LNCAP (cell line): ENCODE measurements at regions not wholly inside any gene's neighbourhood (a gene's known extent, or its start where the extent isn't known, plus 50 kb on each side); places are given as distances from the start of the nearest gene placed in this dataset.

Experiments
- TF ChIP-seq, protein P1 (sequence below): fragments of 450-650 bp; IDR thresholded peaks from 2 replicates; pipeline ENCODE4 v1.5.1; 2017; ENCODE audit warnings: mild to moderate bottlenecking

DNA sequence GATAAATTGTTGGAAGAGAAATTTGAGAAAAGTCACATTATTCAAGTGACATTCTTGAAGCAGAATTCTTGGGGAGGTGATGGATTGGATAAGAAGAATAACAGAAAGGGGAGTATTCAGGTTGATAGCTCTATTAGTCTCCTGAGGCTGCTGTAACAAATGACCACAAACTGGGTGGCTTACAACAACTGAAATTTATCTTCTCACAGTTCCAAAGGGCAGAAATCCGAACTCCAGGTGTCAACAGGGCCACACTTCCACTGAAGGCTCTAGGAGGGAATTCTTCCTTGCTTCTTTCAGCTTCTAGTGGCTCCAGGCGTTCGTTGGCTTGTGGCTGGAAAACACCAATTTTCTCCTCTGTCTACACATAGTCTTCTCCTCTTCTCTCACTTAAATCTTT lies 99.8 kb downstream of the TES start:
- TF ChIP-seq, protein P1, sequence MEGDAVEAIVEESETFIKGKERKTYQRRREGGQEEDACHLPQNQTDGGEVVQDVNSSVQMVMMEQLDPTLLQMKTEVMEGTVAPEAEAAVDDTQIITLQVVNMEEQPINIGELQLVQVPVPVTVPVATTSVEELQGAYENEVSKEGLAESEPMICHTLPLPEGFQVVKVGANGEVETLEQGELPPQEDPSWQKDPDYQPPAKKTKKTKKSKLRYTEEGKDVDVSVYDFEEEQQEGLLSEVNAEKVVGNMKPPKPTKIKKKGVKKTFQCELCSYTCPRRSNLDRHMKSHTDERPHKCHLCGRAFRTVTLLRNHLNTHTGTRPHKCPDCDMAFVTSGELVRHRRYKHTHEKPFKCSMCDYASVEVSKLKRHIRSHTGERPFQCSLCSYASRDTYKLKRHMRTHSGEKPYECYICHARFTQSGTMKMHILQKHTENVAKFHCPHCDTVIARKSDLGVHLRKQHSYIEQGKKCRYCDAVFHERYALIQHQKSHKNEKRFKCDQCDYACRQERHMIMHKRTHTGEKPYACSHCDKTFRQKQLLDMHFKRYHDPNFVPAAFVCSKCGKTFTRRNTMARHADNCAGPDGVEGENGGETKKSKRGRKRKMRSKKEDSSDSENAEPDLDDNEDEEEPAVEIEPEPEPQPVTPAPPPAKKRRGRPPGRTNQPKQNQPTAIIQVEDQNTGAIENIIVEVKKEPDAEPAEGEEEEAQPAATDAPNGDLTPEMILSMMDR, result no peak

DNA sequence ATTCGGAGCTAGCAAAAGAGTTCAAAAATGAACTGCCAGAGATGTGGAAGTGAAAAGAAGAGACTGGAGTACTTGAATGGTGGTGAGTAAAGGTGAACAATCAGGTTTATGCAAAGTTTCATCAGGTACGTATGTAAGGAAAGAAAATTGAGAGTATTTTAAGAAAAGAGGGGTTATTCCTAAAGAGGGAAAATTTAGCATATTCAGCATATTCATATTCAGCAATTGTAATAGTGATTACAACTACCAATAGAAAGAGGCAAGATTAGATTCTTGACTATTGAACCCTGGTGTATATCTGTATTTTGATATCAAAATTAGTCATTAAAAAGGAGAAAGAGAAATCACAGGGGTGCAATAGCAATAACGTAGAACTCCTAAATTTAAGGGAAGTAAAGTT lies 100.9 kb downstream of the TES start:
- TF ChIP-seq, protein P1, result no peak

DNA sequence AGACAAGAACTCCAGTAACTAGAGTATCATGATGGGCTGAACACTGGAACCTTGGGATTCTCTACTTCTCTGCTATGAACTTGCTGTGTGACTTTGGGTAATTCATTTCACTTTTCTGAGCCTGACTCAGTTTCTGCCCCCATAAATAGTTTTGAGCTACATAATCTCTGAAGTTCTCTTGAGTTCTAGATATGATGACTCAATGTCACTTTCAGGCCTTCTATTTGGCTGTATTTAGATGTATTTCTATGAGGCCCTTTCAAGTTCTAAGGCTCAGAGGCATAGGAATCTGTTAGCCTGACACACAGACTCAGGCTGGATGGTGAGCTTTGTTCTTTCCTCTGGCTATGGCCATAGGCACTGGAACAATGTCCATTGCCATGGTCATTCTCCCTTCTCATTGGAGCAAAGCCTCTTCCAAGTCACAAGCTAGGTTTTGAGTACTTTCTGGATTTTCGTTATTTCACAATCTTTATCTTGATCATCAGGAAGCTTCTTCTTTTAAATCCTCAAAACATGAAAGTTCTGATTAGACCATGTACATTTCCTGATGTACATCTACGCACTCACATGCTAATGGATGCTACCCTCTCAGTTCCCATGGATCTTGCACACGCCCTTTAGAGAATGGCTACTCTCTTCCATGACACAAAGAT lies 101.6 kb downstream of the TES start:
- TF ChIP-seq, protein P1, result no peak

DNA sequence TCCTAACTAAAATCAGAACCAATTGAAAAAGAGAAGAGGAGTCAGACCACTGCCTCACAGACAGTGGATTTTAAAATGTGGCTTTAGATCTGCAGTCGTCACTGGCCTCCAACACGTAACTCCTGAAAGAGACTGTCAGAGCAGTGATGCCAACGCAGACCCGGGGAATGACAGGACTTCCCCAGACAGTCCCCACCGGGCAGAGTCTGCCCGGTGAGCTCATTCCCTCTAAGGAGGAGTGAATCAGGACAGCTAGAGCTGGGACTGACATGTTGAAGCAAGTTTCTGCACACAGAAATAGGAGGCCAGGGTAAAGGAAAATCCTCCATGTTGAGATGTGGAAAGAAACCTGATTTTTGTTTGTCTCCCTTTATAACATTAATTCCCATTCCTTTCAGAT lies 105.0 kb downstream of the TES start:
- TF ChIP-seq, protein P1, result no peak

DNA sequence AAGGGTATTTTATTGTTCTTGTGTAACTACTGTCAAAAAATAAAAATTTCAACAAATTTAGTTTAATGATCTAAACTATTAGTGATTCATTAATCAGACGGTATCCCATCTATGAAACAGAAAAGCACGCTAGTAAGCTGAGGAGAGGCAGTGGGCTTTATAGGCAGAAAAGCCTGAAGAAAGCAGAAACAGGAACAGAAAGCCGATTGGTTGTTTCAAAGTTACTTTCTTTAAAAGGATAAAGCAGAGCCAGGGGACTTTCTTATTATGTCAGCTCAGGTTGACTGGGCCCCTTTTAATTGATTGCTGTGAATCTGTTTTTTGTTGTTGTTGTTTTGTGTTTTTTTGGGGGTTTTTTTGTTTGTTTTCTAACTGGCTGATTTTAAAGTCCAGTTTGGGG lies 105.5 kb downstream of the TES start:
- TF ChIP-seq, protein P1, result no peak

DNA sequence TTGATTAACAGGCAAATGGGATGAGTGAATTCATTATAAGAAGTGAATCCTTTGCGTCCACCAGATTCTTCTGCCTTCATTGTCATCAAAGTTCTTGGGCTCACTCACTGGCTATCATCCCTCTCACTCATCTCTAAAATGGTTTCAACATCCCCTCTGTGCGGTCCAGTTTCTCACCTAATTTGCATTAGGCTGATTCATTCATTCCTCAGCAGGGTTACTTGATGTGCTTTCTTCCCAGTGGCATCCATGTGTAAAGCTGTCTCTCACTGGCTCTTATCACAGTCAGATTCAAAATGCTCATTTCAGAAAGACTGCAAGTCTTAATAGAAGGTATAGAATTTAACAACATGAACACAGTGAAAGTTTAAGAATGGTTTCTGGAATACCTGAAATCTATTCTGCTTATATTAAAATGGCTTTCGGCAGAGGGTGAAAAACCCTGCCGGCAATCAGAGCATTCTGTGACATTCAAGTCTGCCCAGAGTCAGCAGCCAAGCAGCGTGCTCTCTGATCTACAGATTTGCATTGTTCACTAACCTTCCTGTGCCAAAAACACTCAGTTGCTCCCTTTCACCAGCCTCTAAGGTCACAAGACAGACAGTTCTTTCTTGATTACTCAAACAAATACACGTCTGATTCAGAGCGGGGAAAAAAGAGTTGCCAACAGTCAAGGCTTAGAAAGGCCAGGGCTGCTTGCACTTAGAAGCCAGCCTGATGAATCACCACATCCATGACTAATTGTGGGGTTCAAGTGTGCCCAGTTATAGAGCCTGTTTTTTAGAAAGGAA lies 106.7 kb downstream of the TES start:
- TF ChIP-seq, protein P1, result no peak

DNA sequence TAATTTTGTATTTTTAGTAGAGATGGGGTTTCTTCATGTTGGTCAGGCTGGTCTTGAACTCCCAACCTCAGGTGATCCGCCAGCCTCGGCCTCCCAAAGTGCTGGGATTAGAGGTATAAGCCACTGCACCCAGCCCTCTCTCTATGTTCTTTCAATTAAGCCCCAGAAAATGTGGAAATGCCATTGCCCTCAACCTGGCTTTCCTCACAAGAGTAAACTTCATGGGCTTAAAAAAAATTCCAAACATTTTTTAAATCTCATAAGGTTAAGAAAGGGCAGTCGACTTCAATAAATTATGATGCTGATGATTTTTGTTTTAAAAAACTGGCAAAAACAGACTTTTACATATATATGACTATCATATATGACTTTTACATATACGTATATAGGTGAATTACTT lies 107.6 kb downstream of the TES start:
- TF ChIP-seq, protein P1, result no peak
